Astrocyte (in vitro differentiated cells and primary cell): ENCODE measurements at regions not wholly inside any gene's neighbourhood (a gene's known extent, or its start where the extent isn't known, plus 50 kb on each side); places are given as distances from the start of the nearest gene placed in this dataset.

ENCODE experiments used
- CTCF ChIP-seq: IDR thresholded peaks from 2 replicates; pipeline ENCODE4 v1.5.1; 2011; ENCODE audit warnings: low read depth, mild to moderate bottlenecking, inconsistent platforms, low read length, moderate library complexity; ENCODE audit not compliant: insufficient read depth
- EZH2 ChIP-seq: IDR thresholded peaks from 2 replicates; pipeline ENCODE4 v1.6.1; 2012; ENCODE audit warnings: mild to moderate bottlenecking, low read length, inconsistent platforms; ENCODE audit not compliant: insufficient read depth

DNA sequence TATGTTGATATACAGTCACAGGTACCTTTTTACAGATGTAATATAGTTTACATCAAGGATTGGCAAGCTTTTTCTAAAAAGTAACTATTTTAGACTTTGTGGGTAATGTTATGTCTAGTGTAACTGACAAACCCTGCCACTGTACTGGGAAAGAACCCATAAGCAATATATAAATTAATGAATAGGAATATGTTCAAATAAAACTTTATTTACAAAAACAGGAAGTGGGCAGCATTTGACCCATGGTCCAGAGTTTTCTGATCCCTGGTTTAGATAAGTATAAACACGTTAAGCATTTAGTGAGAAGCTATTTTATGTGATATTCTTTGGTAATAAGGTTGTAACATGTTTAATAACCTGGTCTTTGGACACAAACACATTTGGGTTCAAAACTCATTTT lies 915.2 kb upstream of the ROBO1 start:
- no peak for TF ChIP-seq CTCF
- TF ChIP-seq EZH2 = no peak
